Fibroblast of skin of back (primary cell): ENCODE measurements at regions not wholly inside any gene's neighbourhood (a gene's known extent, or its start where the extent isn't known, plus 50 kb on each side); places are given as distances from the start of the nearest gene placed in this dataset.

Experiments
- DNase-seq: peaks from one replicate; pipeline ENCODE4 v3.0.0-alpha.2; 2013

- DNase-seq: no peak
Observed at GRCh38 chr6:129967427-129967826, 51.0 kb upstream of the L3MBTL3 start.

- peak; percentile 13 for DNase-seq
Observed at GRCh38 chr6:129966125-129966524, 52.3 kb upstream of the L3MBTL3 start.

GRCh38 chr6:129965096-129965495 lies 53.3 kb upstream of the L3MBTL3 start:
- no peak for DNase-seq

GRCh38 chr6:129959358-129959930 lies 58.9 kb upstream of the L3MBTL3 start:
- no peak for DNase-seq

- DNase-seq: no peak
Observed at GRCh38 chr6:129957941-129958898, 60.2 kb upstream of the L3MBTL3 start.

- DNase-seq: no peak
Observed at GRCh38 chr6:129955584-129955983, 62.8 kb upstream of the L3MBTL3 start.

GRCh38 chr6:129954749-129955431 lies 63.5 kb upstream of the L3MBTL3 start:
- no peak for DNase-seq

GRCh38 chr6:129947797-129948196 lies 70.6 kb upstream of the L3MBTL3 start:
- DNase-seq: no peak

GRCh38 chr6:129946439-129947140 lies 71.8 kb upstream of the L3MBTL3 start:
- no peak for DNase-seq

- no peak for DNase-seq
Observed at GRCh38 chr6:129943637-129944271, 74.6 kb upstream of the L3MBTL3 start.

- DNase-seq: no peak
Observed at GRCh38 chr6:129940454-129941195, 77.8 kb upstream of the L3MBTL3 start.

GRCh38 chr6:129938249-129939020 lies 77.3 kb upstream of the TMEM244 start:
- DNase-seq: no peak

GRCh38 chr6:129936329-129937165 lies 75.4 kb upstream of the TMEM244 start:
- peak; percentile 77 for DNase-seq

- DNase-seq: no peak
Observed at GRCh38 chr6:129932321-129932720, 71.2 kb upstream of the TMEM244 start.

- DNase-seq: peak; percentile 46
Observed at GRCh38 chr6:129929433-129929832, 68.3 kb upstream of the TMEM244 start.

GRCh38 chr6:129923530-129924250 lies 62.6 kb upstream of the TMEM244 start:
- DNase-seq: peak; percentile 13

GRCh38 chr6:129921169-129921817 lies 60.2 kb upstream of the TMEM244 start:
- no peak for DNase-seq

GRCh38 chr6:129920103-129920798 lies 59.1 kb upstream of the TMEM244 start:
- peak; percentile 69 for DNase-seq
